Ishikawa (cell line): ENCODE measurements at regions not wholly inside any gene's neighbourhood (a gene's known extent, or its start where the extent isn't known, plus 50 kb on each side); places are given as distances from the start of the nearest gene placed in this dataset.

ENCODE experiments used
- CEBPB ChIP-seq: IDR thresholded peaks from 2 replicates; pipeline ENCODE4 v1.6.1; 2012
- EGR1 ChIP-seq: IDR thresholded peaks from 2 replicates; pipeline ENCODE4 v1.6.1; 2012
- EP300 ChIP-seq: IDR thresholded peaks from 2 replicates; pipeline ENCODE4 v1.6.1; 2012; ENCODE audit warnings: borderline replicate concordance
- NFIC ChIP-seq: IDR thresholded peaks from 2 replicates; pipeline ENCODE4 v1.6.1; 2012
- RAD21 ChIP-seq: IDR thresholded peaks from 2 replicates; pipeline ENCODE4 v1.6.1; 2012; ENCODE audit warnings: low read depth
- TEAD4 ChIP-seq: IDR thresholded peaks from 2 replicates; pipeline ENCODE4 v1.6.1; 2012
- YY1 ChIP-seq: IDR thresholded peaks from 2 replicates; pipeline ENCODE4 v1.6.1; 2012; ENCODE audit warnings: low read depth
- TF ChIP-seq, protein P1 (sequence below): IDR thresholded peaks from 2 replicates; pipeline ENCODE4 v1.6.1; 2012; ENCODE audit warnings: low read depth, mild to moderate bottlenecking
- TF ChIP-seq, protein P2 (sequence below): IDR thresholded peaks from 2 replicates; pipeline ENCODE4 v1.6.1; 2012

GRCh38 chr2:224135881-224136280, 96.8 kb upstream of the SERPINE2 start:
- TF ChIP-seq EGR1 (no peak), EP300 (no peak), RAD21 (no peak), NFIC (no peak), TEAD4 (no peak), YY1 (no peak), CEBPB (no peak)
- TF ChIP-seq, protein P1, sequence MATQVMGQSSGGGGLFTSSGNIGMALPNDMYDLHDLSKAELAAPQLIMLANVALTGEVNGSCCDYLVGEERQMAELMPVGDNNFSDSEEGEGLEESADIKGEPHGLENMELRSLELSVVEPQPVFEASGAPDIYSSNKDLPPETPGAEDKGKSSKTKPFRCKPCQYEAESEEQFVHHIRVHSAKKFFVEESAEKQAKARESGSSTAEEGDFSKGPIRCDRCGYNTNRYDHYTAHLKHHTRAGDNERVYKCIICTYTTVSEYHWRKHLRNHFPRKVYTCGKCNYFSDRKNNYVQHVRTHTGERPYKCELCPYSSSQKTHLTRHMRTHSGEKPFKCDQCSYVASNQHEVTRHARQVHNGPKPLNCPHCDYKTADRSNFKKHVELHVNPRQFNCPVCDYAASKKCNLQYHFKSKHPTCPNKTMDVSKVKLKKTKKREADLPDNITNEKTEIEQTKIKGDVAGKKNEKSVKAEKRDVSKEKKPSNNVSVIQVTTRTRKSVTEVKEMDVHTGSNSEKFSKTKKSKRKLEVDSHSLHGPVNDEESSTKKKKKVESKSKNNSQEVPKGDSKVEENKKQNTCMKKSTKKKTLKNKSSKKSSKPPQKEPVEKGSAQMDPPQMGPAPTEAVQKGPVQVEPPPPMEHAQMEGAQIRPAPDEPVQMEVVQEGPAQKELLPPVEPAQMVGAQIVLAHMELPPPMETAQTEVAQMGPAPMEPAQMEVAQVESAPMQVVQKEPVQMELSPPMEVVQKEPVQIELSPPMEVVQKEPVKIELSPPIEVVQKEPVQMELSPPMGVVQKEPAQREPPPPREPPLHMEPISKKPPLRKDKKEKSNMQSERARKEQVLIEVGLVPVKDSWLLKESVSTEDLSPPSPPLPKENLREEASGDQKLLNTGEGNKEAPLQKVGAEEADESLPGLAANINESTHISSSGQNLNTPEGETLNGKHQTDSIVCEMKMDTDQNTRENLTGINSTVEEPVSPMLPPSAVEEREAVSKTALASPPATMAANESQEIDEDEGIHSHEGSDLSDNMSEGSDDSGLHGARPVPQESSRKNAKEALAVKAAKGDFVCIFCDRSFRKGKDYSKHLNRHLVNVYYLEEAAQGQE = no peak
- TF ChIP-seq, protein P2, sequence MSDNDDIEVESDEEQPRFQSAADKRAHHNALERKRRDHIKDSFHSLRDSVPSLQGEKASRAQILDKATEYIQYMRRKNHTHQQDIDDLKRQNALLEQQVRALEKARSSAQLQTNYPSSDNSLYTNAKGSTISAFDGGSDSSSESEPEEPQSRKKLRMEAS = no peak
